ENCODE measurements at regions not wholly inside any gene's neighbourhood (a gene's known extent, or its start where the extent isn't known, plus 50 kb on each side); places are given as distances from the start of the nearest gene placed in this dataset.

DNA sequence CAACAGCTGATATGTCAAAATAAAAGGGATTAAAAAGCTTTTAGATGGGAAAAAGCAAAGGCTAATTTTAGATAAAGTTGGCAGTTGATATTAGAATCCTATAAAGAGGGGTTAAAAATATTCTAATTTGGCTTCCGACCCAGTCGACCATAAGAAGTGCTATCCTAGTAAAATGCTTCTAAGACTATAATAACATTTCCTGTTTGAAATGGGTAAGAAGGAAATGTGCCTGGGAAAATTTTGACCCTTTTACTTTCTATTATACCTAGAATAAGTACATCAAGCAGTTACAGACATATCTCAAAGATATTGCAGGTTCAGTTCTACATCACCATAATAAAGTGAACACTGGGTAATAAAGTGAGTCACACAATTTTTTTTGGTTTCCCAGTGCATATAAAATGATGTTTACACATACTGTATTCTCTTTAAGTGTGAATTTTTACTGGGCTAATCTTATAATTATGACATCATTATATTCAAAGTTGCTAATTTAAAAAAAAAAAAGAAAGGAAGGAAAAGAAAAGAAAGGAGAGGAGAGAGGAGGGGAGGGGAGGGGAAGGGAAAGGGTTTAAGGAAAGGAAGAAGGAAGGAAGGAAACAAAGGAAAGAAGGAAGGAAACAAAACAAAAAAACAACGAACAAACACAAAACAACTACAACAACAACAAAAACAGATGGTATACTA is 308.2 kb upstream of the NR5A2 start:
- FAIRE-seq (no peak), ATAC-seq (no peak), DNase-seq (no peak)
- TF ChIP-seq, protein P1, sequence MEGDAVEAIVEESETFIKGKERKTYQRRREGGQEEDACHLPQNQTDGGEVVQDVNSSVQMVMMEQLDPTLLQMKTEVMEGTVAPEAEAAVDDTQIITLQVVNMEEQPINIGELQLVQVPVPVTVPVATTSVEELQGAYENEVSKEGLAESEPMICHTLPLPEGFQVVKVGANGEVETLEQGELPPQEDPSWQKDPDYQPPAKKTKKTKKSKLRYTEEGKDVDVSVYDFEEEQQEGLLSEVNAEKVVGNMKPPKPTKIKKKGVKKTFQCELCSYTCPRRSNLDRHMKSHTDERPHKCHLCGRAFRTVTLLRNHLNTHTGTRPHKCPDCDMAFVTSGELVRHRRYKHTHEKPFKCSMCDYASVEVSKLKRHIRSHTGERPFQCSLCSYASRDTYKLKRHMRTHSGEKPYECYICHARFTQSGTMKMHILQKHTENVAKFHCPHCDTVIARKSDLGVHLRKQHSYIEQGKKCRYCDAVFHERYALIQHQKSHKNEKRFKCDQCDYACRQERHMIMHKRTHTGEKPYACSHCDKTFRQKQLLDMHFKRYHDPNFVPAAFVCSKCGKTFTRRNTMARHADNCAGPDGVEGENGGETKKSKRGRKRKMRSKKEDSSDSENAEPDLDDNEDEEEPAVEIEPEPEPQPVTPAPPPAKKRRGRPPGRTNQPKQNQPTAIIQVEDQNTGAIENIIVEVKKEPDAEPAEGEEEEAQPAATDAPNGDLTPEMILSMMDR (IDR thresholded peaks at IDR 0.05): no peak
- intact Hi-C loops (cut with DNase I): loop anchor here in 1 of 3 donors (10.0 kb wide), 1 partner anchor 266 kb away; no protein-coding TSS in a partner anchor
- Histone ChIP-seq H3K27me3 (no peaks in the 10 kb centered on the region), H3K4me1 (no peaks in the 10 kb centered on the region), H3K36me3 (no peaks in the 10 kb centered on the region), H3K9me3 (no peaks in the 10 kb centered on the region), H3K4me3 (no peak overlapping the region), H3K27ac (no peak overlapping the region)
- WGBS, 2 donors: 76 to 80% methylated on average over 3 of the region's 3 CpGs

DNA sequence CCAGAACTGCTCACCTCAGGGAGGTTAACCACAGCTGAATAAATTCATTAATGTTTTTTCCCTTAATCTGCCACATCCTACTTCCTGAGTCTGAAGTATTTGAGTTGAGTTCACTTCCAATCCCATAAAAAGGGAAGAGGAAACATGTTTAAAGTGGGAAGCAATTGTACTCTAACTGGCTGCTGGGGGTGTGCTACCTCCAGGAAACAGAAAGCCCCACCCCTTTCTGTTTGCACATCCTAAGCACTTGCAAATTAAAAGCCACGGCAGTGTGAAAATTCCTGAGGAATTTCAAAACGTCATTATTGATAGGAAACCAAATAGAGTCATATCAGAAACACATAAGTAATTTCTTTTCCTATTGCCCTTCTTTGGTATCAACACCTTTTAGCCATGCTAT is 307.0 kb upstream of the NR5A2 start:
- TF ChIP-seq, protein P1 (IDR thresholded peaks at IDR 0.05): no peak
- H3K27ac ChIP-seq: no peak overlapping the region
- no peaks in the 10 kb centered on the region for H3K4me1 ChIP-seq
- no peak for DNase-seq
- no peaks in the 10 kb centered on the region for H3K36me3 ChIP-seq
- no peaks in the 10 kb centered on the region for H3K27me3 ChIP-seq
- WGBS, 2 donors: 6 to 10% methylated on average over 2 of the region's 2 CpGs
- no peak for ATAC-seq
- no peak overlapping the region for H3K4me3 ChIP-seq
- intact Hi-C loops (cut with DNase I): no loop called here
- FAIRE-seq: no peak
- no peaks in the 10 kb centered on the region for H3K9me3 ChIP-seq

DNA sequence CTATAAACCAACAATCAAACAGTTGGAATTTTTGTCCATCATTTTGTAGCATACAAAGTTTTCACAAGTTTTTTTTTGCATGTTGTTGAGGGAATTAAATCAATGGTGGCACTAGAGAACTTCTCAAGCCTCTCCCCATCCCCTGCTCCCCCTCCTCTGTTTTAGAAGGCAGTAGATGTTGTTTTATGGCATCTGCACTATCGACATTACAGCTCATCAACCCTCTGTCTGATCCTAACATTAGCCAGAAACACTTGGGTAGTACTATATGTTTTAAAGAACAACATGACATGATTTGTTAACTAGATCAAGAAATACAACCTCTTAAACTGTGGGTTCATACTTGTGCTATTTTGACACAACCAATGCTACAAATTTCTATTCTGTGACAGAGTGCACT is 306.5 kb upstream of the NR5A2 start:
- TF ChIP-seq, protein P1 (IDR thresholded peaks at IDR 0.05): no peak
- H3K36me3 ChIP-seq: no peaks in the 10 kb centered on the region
- H3K4me1 ChIP-seq: no peaks in the 10 kb centered on the region
- H3K27me3 ChIP-seq: no peaks in the 10 kb centered on the region
- WGBS, 2 donors: 82 to 93% methylated on average over 1 of the region's 1 CpG
- no peak overlapping the region for H3K4me3 ChIP-seq
- no peak for ATAC-seq
- FAIRE-seq: no peak
- H3K9me3 ChIP-seq: no peaks in the 10 kb centered on the region
- H3K27ac ChIP-seq: no peak overlapping the region
- no peak for DNase-seq
- intact Hi-C loops (cut with DNase I): no loop called here

DNA sequence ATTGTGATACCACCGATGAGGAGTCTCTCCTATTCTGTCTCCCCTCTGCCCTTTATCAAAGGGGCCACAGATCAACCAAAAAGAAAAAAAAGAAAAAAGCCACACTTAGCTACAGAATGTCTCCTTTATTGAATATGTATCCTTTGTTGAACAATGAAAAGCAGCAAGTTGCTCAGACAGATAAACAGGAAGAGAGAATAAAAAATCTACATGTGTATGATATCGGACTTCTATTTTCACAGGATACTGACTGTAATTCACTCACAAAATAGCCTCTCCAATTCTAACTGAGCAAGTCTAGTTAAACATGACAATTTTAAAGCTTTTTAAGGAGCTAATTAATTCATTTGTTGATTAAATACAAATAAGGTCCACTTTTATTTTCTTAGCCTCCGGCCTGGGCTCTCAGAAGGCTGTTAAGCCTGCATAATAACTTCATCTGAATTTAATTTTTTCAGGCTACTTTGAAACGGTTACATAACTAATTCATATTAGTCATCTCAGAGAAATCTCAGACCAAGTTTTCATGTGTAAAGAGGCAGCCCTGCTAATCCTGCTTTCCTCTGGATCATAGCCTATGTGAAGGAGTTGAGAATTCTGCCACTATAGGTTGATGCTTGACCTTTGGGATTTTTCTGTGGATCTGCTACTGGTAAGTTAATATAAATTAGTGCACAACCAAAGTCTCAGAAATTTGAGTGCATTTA is 304.1 kb upstream of the NR5A2 start:
- no peak for ATAC-seq
- no peak overlapping the region for H3K27ac ChIP-seq

More for the DNA sequence above, 304.1 kb upstream of the NR5A2 start:
- FAIRE-seq (no peak), DNase-seq (no peak)
- TF ChIP-seq, protein P1 (IDR thresholded peaks at IDR 0.05): no peak
- intact Hi-C loops (cut with DNase I): no loop called here
- H3K27me3 ChIP-seq: no peaks in the 10 kb centered on the region
- H3K36me3 ChIP-seq: no peaks in the 10 kb centered on the region
- no peaks in the 10 kb centered on the region for H3K9me3 ChIP-seq
- no peak overlapping the region for H3K4me3 ChIP-seq
- H3K4me1 ChIP-seq: no peaks in the 10 kb centered on the region
- 70 to 73% methylated on average over 4 of the region's 4 CpGs for WGBS, 2 donors
